WTC11 (cell line): ENCODE measurements at regions not wholly inside any gene's neighbourhood (a gene's known extent, or its start where the extent isn't known, plus 50 kb on each side); places are given as distances from the start of the nearest gene placed in this dataset.

Source experiments
- ATAC-seq: fragments of 200-7000 bp; cut with Tn5 transposase; 2 replicates; pipeline ENCODE4 v1.10.0; 2021; ENCODE audit warnings: mild to moderate bottlenecking, moderate library complexity
- CTCF ChIA-PET: fragments of 300-600 bp; sonication (Branson Sonifier 250); formaldehyde crosslinking; loops from one replicate; lab custom pipeline; 2021; ENCODE audit warnings: antibody characterized with exemption; lab: Charles Lee
- POLR2A ChIA-PET: fragments of 350-600 bp; sonication (Branson Sonifier 250); formaldehyde crosslinking; loops from one replicate; lab custom pipeline; 2021; ENCODE audit warnings: antibody characterized with exemption; lab: Charles Lee
- DNase-seq: peaks from one replicate; pipeline ENCODE4 v3.0.0; 2021; ENCODE audit warnings: low spot score
- H3K27ac Mint-ChIP-seq: 2 replicates; pipeline ENCODE4 v1.8.0; 2021; ENCODE audit warnings: mixed read lengths
- H3K27me3 Mint-ChIP-seq: 2 replicates; pipeline ENCODE4 v1.8.0; 2021; ENCODE audit warnings: low read depth, mild to moderate bottlenecking, moderate library complexity, mixed read lengths
- H3K36me3 Mint-ChIP-seq: 2 replicates; pipeline ENCODE4 v1.8.0; 2021; ENCODE audit warnings: mixed read lengths
- H3K4me1 Mint-ChIP-seq: 2 replicates; pipeline ENCODE4 v1.8.0; 2022; ENCODE audit warnings: mixed read lengths
- H3K4me3 Mint-ChIP-seq: 2 replicates; pipeline ENCODE4 v1.8.0; 2021; ENCODE audit warnings: mild to moderate bottlenecking, moderate library complexity, mixed read lengths
- H3K9me3 Mint-ChIP-seq: 2 replicates; pipeline ENCODE4 v1.8.0; 2021; ENCODE audit warnings: mixed read lengths
- ATF6 ChIP-seq: sonication (generic); formaldehyde crosslinking; IDR thresholded peaks from 2 replicates; pipeline ENCODE4 v1.8.1; 2023; ENCODE audit warnings: mild to moderate bottlenecking, missing genetic modification reagents
- ERG ChIP-seq: fragments of 250-450 bp; sonication (Bioruptor Pico); IDR thresholded peaks from 2 replicates; pipeline ENCODE4 v1.8.0; 2021; ENCODE audit warnings: mild to moderate bottlenecking
- ETV6 ChIP-seq: sonication (generic); formaldehyde crosslinking; IDR thresholded peaks from 2 replicates; pipeline ENCODE4 v1.8.1; 2022; ENCODE audit warnings: mild to moderate bottlenecking, missing genetic modification reagents
- FOXP1 ChIP-seq: sonication (generic); formaldehyde crosslinking; IDR thresholded peaks from 2 replicates; pipeline ENCODE4 v1.8.0; 2022; ENCODE audit warnings: missing genetic modification reagents, mild to moderate bottlenecking, moderate library complexity, borderline replicate concordance
- IRF2 ChIP-seq: sonication (generic); formaldehyde crosslinking; IDR thresholded peaks from 2 replicates; pipeline ENCODE4 v1.8.0; 2022; ENCODE audit warnings: low read depth, missing genetic modification reagents, borderline replicate concordance
- NR2C2 ChIP-seq: sonication (generic); formaldehyde crosslinking; IDR thresholded peaks from 2 replicates; pipeline ENCODE4 v1.8.0; 2022; ENCODE audit warnings: mild to moderate bottlenecking, missing genetic modification reagents
- PREB ChIP-seq: sonication (generic); formaldehyde crosslinking; IDR thresholded peaks from 2 replicates; pipeline ENCODE4 v1.8.1; 2022; ENCODE audit warnings: mild to moderate bottlenecking, missing genetic modification reagents, moderate library complexity, borderline replicate concordance
- TEAD4 ChIP-seq: sonication (generic); formaldehyde crosslinking; IDR thresholded peaks from 2 replicates; pipeline ENCODE4 v1.8.0; 2022; ENCODE audit warnings: mild to moderate bottlenecking, missing genetic modification reagents
- USF2 ChIP-seq: sonication (generic); formaldehyde crosslinking; IDR thresholded peaks from 2 replicates; pipeline ENCODE4 v1.8.1; 2023; ENCODE audit warnings: mild to moderate bottlenecking, missing genetic modification reagents, moderate library complexity
- ZBTB21 ChIP-seq: sonication (generic); formaldehyde crosslinking; IDR thresholded peaks from 2 replicates; pipeline ENCODE4 v1.8.1; 2023; ENCODE audit warnings: mild to moderate bottlenecking, missing genetic modification reagents, borderline replicate concordance
- ZBTB43 ChIP-seq: sonication (generic); formaldehyde crosslinking; IDR thresholded peaks from 2 replicates; pipeline ENCODE4 v1.8.1; 2023; ENCODE audit warnings: mild to moderate bottlenecking, missing genetic modification reagents
- ZNF232 ChIP-seq: sonication (generic); formaldehyde crosslinking; IDR thresholded peaks from 2 replicates; pipeline ENCODE4 v1.8.0; 2022; ENCODE audit warnings: mild to moderate bottlenecking, missing genetic modification reagents
- ZNF263 ChIP-seq: sonication (generic); formaldehyde crosslinking; IDR thresholded peaks from 2 replicates; pipeline ENCODE4 v1.8.1; 2022; ENCODE audit warnings: low read depth, mild to moderate bottlenecking, moderate library complexity, missing genetic modification reagents
- ZNF512 ChIP-seq: sonication (generic); formaldehyde crosslinking; IDR thresholded peaks from 2 replicates; pipeline ENCODE4 v1.8.1; 2022; ENCODE audit warnings: missing genetic modification reagents, borderline replicate concordance

- TF ChIP-seq NR2C2 (CRISPR knock-in tag) (no peak), USF2 (peak; percentile 49; the same call in 1 of the 2 replicates)
- Mint-ChIP-seq H3K4me3 (no peak overlapping the region), H3K27ac (no peak overlapping the region), H3K9me3 (peaks cover 21% of the 10 kb centered on the region), H3K27me3 (peaks cover 3% of the 10 kb centered on the region; the same call in 1 of the 2 replicates), H3K4me1 (peaks cover 21% of the 10 kb centered on the region), H3K36me3 (no peaks in the 10 kb centered on the region)
- DNase-seq: peak; percentile 16
- ChIA-PET CTCF (interaction anchor here (0.6 kb wide), 1 partner anchor 129 kb away, joined by 3 read pairs; no protein-coding TSS in a partner anchor), POLR2A (interaction anchor here (0.6 kb wide), 2 partner anchors 88 to 251 kb away, joined by 3 read pairs; no protein-coding TSS in a partner anchor)
- ATAC-seq: peak; percentile 89
These were observed 146.2 kb downstream of the ATP23 start for GRCh38 chr12:58087423-58088127.

- H3K27me3 Mint-ChIP-seq: peaks cover 3% of the 10 kb centered on the region; the same call in 1 of the 2 replicates
- ChIA-PET CTCF (no interaction called here), POLR2A (no interaction called here)
- no peak for ATAC-seq
- no peaks in the 10 kb centered on the region for H3K36me3 Mint-ChIP-seq
- TF ChIP-seq ZNF263 (CRISPR knock-in tag): no peak
- H3K4me3 Mint-ChIP-seq: no peak overlapping the region
- H3K27ac Mint-ChIP-seq: no peak overlapping the region
- peaks cover 21% of the 10 kb centered on the region for H3K9me3 Mint-ChIP-seq
- no peak for DNase-seq
- H3K4me1 Mint-ChIP-seq: peaks cover 21% of the 10 kb centered on the region
These were observed 148.2 kb downstream of the ATP23 start for GRCh38 chr12:58089588-58089987.

DNA sequence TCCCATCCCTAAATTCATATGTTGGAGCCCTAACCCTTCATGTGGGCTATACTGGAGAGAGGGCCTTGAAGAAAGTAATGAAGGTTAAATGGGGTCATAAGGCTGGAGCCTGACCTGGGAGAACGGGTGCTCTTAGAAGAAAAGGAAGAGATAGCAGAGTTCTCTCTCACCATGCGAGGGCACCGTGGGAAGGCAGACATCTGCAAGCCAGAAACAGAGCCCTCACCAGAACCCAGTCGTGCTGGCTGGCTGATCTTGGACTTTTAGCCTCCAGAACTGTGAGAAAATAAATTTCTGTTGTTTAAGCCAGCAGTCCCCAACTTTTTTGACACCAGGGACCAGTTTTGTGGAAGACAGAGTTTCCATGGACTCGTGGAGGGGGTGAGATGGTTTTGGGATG lies 149.3 kb downstream of the ATP23 start:
- peaks cover 17% of the 10 kb centered on the region for H3K9me3 Mint-ChIP-seq

More for the DNA sequence above, 149.3 kb downstream of the ATP23 start:
- ChIA-PET CTCF (no interaction called here), POLR2A (no interaction called here)
- DNase-seq (no peak), ATAC-seq (no peak)
- H3K27ac Mint-ChIP-seq: no peak overlapping the region
- H3K4me1 Mint-ChIP-seq: peaks cover 21% of the 10 kb centered on the region
- H3K36me3 Mint-ChIP-seq: no peaks in the 10 kb centered on the region
- peaks cover 3% of the 10 kb centered on the region; the same call in 1 of the 2 replicates for H3K27me3 Mint-ChIP-seq
- TF ChIP-seq ATF6 (CRISPR knock-in tag): no peak
- TF ChIP-seq ERG (CRISPR knock-in tag): no peak
- no peak for TF ChIP-seq TEAD4
- no peak for TF ChIP-seq FOXP1
- TF ChIP-seq ZBTB21: no peak
- no peak for TF ChIP-seq ZBTB43 (CRISPR knock-in tag)
- TF ChIP-seq IRF2 (CRISPR knock-in tag): no peak
- no peak for TF ChIP-seq ZNF232 (CRISPR knock-in tag)
- no peak for TF ChIP-seq NR2C2 (CRISPR knock-in tag)
- TF ChIP-seq ZNF512: no peak
- TF ChIP-seq ETV6: no peak
- TF ChIP-seq PREB (CRISPR knock-in tag): no peak
- no peak overlapping the region for H3K4me3 Mint-ChIP-seq
